Right lobe of liver (tissue), 6 donors: ENCODE measurements at regions not wholly inside any gene's neighbourhood (a gene's known extent, or its start where the extent isn't known, plus 50 kb on each side); places are given as distances from the start of the nearest gene placed in this dataset.

Experiments used
- ATAC-seq, 4 donors: fragments of 200-7000 bp; cut with Tn5 transposase; one replicate each; pipeline ENCODE4 v1.9.1; 2020; ENCODE audit warnings: mild to moderate bottlenecking in 4 of 4, moderate library complexity in 4 of 4
- DNase-seq, 3 donors: peaks; one replicate each; pipeline ENCODE4 v3.0.0-alpha.2; 2020
- H3K27ac ChIP-seq, 3 donors: fragments of 200-600 bp; one replicate each; pipeline ENCODE4 v1.8.0; 2022
- H3K27me3 ChIP-seq, 2 donors: fragments of 200-600 bp; one replicate each; pipeline ENCODE4 v1.8.0; 2022
- H3K36me3 ChIP-seq, 4 donors: fragments of 200-600 bp; sonication (generic) in 1 of 4; one replicate each; pipeline versions ENCODE4 v1.5.1 to v1.8.0; 2017 to 2022; ENCODE audit warnings: control low read depth in 1 of 4
- H3K4me1 ChIP-seq, 4 donors: fragments of 200-600 bp; sonication (generic) in 1 of 4; one replicate each; pipeline versions ENCODE4 v1.5.1 to v1.8.0; 2017 to 2022; ENCODE audit warnings: control low read depth in 1 of 4
- H3K4me3 ChIP-seq, 3 donors: fragments of 200-600 bp; one replicate each; pipeline ENCODE4 v1.8.0; 2022
- H3K9me3 ChIP-seq, 4 donors: fragments of 200-600 bp; sonication (generic) in 1 of 4; one replicate each; pipeline versions ENCODE4 v1.5.1 to v1.8.0; 2017 to 2022; ENCODE audit warnings: control low read depth in 1 of 4
- CTCF ChIP-seq, 4 donors: fragments of 200-600 bp in 3 of 4; fragments of 450-650 bp in 1 of 4; IDR thresholded peaks; one replicate each; pipeline versions ENCODE4 v1.5.1 to v1.8.0; 2016 to 2022; ENCODE audit warnings: antibody characterized with exemption in 4 of 4, mild to moderate bottlenecking in 2 of 4
- POLR2A ChIP-seq: fragments of 450-650 bp; IDR thresholded peaks from one replicate; pipeline ENCODE4 v1.6.1; 2017; ENCODE audit warnings: antibody characterized with exemption, mild to moderate bottlenecking
- WGBS: methylation state at CpG from one replicate; pipeline ENCODE4 v1.1.6; 2018; ENCODE audit warnings: low coverage, low lambda C conversion rate; ENCODE audit not compliant: insufficient coverage; ENCODE audit errors: missing lambda C conversion rate; 5-methylcytosine and 5-hydroxymethylcytosine counted together
- intact Hi-C, 2 donors: fragments of 100-400 bp; cut with DNase I; formaldehyde crosslinking; loops; one replicate each; pipeline versions ENCODE4 v1.11.2 to v1.14.1; 2022
- donor health status: DM: no; HTN: yes; CAD: no.
- donor health status: DM: no; HTN: no; CAD: no.
- donor health status: DM: no; HTN: no; CAD: no.
- donor health status: DM: no; HTN: yes; CAD: no.
- donor health status: DM: no; HTN: yes; CAD: no.

GRCh38 chr4:126753592-126753991, 879.2 kb upstream of the INTU start:
- Histone ChIP-seq H3K36me3 (no peaks in the 10 kb centered on the region), H3K27ac (no peak overlapping the region), H3K9me3 (no peaks in the 10 kb centered on the region), H3K27me3 (no peaks in the 10 kb centered on the region), H3K4me3 (no peak overlapping the region), H3K4me1 (no peaks in the 10 kb centered on the region)
- TF ChIP-seq CTCF (IDR thresholded peaks at IDR 0.05) = no peak
- no peak for TF ChIP-seq POLR2A
- DNase-seq = no peak
- 54% methylated on average over 1 of the region's 1 CpG for WGBS
- intact Hi-C loops = no loop called here
- no peak for ATAC-seq

- no peaks in the 10 kb centered on the region for H3K9me3 ChIP-seq
- no peak for TF ChIP-seq CTCF (IDR thresholded peaks at IDR 0.05)
- no peak for TF ChIP-seq POLR2A
- DNase-seq (no peak), ATAC-seq (no peak)
- H3K36me3 ChIP-seq = no peaks in the 10 kb centered on the region
- H3K27me3 ChIP-seq = no peaks in the 10 kb centered on the region
- H3K27ac ChIP-seq = no peak overlapping the region
- H3K4me1 ChIP-seq = no peaks in the 10 kb centered on the region
- no peak overlapping the region for H3K4me3 ChIP-seq
- intact Hi-C loops = no loop called here
Measured at GRCh38 chr4:126755506-126755905, 877.3 kb upstream of the INTU start.

- no peaks in the 10 kb centered on the region for H3K4me1 ChIP-seq
- no peak for ATAC-seq
- H3K4me3 ChIP-seq = no peak overlapping the region
- no peak for DNase-seq
- no peaks in the 10 kb centered on the region for H3K27me3 ChIP-seq
- no peak for TF ChIP-seq POLR2A
- no peaks in the 10 kb centered on the region for H3K36me3 ChIP-seq
- intact Hi-C loops = no loop called here
- H3K9me3 ChIP-seq = no peaks in the 10 kb centered on the region
- no peak overlapping the region for H3K27ac ChIP-seq
- 43% methylated on average over 3 of the region's 3 CpGs for WGBS
Measured at GRCh38 chr4:126756050-126756829, 876.5 kb upstream of the INTU start.

- 54% methylated on average over 1 of the region's 1 CpG for WGBS
- intact Hi-C loops = no loop called here
- no peak overlapping the region for H3K4me3 ChIP-seq
- DNase-seq = no peak
- H3K27me3 ChIP-seq = no peaks in the 10 kb centered on the region
- no peak overlapping the region for H3K27ac ChIP-seq
- TF ChIP-seq POLR2A (no peak), CTCF (IDR thresholded peaks at IDR 0.05) (no peak)
- no peaks in the 10 kb centered on the region for H3K36me3 ChIP-seq
- H3K9me3 ChIP-seq = no peaks in the 10 kb centered on the region
- no peak for ATAC-seq
- H3K4me1 ChIP-seq = no peaks in the 10 kb centered on the region
Measured at GRCh38 chr4:126757219-126757618, 875.5 kb upstream of the INTU start.

GRCh38 chr4:126758493-126758892, 874.3 kb upstream of the INTU start:
- TF ChIP-seq POLR2A = no peak
- TF ChIP-seq CTCF (IDR thresholded peaks at IDR 0.05) = no peak
- Histone ChIP-seq H3K9me3 (no peaks in the 10 kb centered on the region), H3K4me3 (no peak overlapping the region), H3K4me1 (no peaks in the 10 kb centered on the region), H3K36me3 (no peaks in the 10 kb centered on the region), H3K27ac (no peak overlapping the region), H3K27me3 (no peaks in the 10 kb centered on the region)
- intact Hi-C loops = no loop called here
- DNase-seq (peak in 2 of 3 donors; percentile 51 to 56), ATAC-seq (peak in 2 of 4 donors; percentile 45 to 74)
- no CpG with 5 or more reads among the region's 2 CpGs for WGBS
